ENCODE measurements at regions not wholly inside any gene's neighbourhood (a gene's known extent, or its start where the extent isn't known, plus 50 kb on each side); places are given as distances from the start of the nearest gene placed in this dataset.
"Not testable (repeated sequence)": the region's sequence is repeated elsewhere in the genome, so short reads cannot be mapped to it uniquely, and the experiment has no call there.

DNA sequence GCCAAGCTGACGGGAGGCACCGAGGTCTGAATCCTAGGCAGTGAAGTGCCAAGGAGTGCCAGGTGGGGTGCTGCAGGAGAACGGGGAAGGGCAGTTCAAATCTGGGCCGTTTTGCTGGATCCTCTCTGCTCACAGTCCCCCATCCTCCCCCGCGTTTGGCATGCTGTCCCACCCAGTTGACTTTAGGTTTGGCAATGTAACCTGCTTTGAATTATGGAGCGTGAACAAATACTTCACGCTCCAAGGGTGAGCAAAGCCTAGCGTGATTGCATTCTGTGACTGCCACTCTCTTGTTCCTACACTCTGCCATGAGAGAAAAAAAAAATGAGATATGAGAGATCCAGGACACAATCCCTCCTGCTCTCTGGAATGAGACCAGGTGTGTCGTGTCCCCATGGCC is 381.9 kb downstream of the ZNF516 start:
- DNase-seq: no peak

DNA sequence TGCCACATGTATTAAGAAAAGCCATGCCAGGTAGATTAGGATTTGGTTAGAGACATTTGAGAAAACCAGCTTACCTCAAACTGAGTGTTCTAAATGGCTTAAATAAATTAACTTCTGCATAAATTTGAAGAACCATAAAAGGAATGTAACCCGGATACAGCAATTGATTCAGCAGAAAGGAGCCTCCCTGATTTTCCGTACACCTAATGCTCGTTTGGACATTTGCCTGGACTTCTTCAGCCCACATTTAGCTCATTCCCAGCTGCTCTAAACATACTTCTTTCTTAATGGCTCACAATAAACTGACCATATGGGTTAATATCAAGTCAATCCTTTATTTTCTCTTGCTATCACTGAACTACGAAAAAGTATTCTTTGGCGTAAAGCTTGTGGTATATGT is 392.4 kb downstream of the ZNF516 start:
- no peak for DNase-seq

DNA sequence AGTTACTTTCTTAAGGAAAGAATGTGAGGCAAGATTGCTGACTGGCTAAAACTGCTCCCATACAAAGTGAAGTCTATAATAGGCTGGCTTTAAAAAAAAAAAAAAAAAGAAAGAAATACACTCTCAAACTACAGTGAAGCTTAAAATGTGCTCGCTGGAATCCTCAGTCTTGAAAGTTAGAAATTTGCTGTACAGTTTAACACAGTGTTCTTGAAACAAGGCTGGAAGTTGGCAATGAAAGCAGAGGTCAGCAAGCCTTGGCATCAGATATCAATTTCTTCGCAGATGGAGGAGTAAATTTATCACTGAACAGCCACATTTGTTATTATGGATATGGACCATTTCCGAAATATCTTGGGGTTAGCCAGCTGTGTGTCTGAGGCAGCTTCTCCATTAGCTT is 392.9 kb downstream of the ZNF516 start:
- no peak for DNase-seq

DNA sequence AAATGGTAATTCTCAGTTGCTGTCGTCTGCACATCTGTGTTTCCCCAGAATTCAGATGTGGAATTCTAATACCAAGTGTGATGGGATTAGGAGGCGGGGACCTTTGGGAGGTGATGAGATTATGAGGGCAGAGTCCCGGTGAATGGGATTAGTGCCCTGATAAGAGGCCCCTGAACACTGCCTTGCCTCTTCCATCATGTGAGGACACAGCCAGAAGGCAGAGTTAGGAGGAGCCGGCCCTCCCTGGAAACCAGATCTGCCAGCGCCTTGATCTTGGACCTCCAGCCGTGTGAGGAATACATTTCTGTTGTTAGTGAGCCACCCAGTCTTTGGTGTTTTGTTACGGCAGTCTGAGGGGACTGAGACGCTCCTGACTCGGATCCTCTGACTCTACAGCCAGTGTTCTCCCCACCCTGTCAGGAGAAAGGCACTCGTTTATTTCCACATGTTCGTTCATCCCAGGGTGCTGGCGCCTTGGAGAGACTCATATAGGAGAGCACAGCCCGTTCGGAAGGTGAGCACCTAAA is 395.0 kb downstream of the ZNF516 start:
- DNase-seq: no peak

DNA sequence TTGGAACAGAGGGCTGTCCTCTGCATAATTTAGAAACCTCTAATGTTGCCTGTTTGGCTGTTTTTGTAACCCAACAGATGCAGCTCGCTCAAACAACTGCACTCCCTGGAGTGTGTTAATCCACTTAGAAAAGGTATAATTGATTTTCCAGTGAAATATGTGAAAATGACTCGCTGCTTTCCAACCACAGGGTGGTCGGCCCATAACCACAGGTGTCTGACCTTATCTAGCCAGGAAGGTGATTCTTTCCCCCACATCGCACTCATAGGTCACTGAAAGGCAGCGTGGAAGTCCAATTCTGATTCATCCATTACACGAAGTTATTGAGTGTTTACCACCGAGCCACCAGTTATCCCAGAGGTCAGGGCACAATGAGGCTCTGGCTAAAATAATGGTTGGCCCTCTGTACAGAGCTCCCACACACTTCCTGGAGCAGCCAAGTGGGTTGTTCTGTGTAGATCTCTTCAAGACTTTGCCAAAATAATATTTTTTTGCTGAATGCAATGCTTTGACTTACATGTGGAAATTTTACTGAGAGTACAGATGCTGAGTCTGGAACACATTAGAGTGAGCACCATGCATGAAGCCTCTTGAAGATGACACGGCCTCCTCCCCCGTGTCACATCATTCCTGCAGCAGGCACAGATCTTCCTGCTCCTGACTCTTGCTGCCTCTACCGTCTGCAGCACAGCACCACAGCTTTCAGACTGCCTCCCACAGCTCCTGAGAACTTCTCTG is 396.2 kb downstream of the ZNF516 start:
- DNase-seq: no peak

DNA sequence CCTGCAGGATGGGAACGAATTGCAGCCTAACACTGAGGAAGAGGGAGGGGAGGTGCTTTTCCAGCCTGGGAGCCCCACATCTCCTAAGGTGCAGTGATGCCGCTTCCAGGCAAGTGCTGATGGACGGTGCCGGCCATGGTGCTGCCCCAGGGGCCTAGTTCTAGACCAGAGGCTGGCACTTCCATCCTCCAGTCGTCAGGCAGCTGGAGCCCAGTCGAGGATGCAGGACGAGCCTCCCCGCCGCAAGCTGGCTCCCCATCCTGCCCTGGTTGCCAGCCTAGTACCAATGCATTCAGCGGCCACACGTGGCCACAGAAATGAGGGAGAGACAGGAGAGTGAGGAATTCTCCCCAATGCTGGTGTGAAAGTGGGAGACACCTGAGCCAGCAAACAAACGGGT is 413.5 kb downstream of the ZNF516 start:
- no peak for DNase-seq

GRCh38 chr18:76080430-76080829 is 414.6 kb downstream of the ZNF516 start:
- no peak for DNase-seq

GRCh38 chr18:76075777-76076176 is 419.3 kb downstream of the ZNF516 start:
- DNase-seq: no peak

GRCh38 chr18:76064998-76065397 is 430.0 kb downstream of the ZNF516 start:
- no peak for DNase-seq

DNA sequence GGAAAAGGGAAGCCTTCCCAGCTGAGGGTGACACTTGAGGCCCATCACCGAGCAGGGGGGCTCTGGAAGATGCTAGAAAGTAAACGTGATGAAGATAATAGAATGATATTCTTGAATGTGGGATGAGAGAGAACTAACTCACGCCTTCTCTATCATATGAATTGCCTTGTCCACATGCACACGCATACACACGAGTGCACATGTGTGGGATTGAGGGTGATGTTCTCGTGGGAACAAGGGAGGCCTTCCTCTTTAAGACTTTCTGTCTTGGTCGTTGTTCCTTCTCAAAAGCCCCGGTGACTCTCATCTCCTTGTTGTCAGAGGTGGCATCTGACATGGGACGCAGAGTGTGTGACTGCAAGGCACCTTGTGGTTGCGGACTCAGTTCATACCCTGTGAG is 436.9 kb downstream of the ZNF516 start:
- DNase-seq: no peak

DNA sequence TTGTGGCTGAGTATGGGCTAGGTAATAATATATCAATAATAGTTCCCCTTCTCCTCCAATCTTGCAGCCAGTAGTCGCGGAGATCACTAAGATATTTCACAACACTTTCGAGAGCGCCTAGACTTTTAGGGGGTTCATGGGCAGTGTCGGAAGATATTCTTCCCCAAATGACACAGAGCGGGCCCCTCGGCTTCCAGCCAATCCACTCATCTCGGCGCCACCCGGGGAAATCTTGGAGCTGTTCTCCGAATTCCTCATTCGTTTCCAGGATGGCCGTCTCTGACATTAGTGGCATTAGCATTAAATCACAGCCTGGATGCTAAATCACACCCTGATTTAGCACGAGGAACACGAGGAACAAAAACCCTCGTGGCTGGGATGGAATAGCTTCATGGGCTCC is 437.7 kb downstream of the ZNF516 start:
- no peak for DNase-seq

DNA sequence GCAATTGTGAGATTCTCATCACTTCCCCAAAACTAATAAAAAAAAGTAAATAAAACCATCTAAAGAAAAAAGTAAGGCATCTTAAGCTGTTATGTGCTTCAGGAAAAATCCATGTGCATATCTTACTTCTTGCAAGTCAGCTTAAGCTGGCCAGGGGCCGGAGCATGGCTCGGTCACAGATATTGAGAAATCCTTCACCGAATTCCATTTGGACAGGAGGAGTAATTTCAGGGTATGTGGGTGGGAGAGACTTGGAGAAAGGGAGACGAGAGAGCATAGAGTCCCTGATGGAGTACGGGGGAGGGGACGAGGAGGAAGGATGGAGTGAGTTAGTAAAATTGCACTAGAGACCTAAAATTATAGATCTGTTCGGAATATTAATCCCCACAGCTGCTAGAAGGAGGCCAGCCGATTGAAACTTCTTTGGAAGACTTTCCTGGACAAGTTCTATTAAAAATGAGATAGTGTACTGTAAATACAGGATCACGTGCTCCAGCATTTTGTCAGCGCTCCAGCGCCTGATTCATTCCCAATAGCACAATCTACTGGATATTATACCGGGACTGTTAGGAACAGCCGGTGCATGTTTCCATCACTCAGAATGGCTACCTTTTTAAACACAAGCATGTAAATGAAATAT is 438.5 kb downstream of the ZNF516 start:
- DNase-seq: no peak

DNA sequence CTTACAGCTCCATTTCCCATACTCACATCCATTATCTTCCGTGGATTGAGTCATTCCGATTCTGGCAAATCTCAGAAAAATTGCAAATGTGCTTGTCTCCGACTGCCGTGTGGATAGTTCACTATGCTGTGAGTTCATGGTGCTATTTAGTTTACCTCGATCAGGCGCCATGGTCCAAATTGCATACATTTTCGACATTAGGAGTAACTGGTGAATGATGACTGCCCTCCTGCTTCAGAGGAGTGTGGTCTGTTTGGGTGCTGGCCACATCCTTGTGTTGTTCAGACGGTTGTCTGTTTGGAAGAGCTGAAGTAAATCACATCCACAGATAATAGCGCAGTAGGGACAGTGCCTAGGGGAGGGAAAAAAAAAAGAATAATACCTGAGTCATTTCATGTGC is 439.5 kb downstream of the ZNF516 start:
- DNase-seq: no peak

DNA sequence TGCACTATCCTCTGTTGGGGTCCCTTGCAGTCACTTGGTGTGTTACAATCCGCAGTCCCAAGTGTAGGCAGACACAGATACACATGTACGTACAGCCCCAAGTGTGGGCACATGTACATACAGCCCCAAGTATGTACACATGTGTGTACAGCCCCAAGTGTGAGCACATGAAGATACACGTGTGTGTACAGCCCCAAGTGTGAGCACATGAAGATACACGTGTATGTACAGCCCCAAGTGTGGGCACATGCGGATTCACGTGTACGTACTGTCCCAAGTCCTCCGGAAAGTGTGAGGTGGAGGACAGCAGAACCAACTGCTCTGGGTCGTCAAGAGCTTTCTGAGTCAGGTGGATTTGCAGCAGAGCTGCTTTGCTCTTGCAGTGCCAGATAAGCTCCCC is 440.0 kb downstream of the ZNF516 start:
- no peak for DNase-seq

- no peak for DNase-seq
Measured at GRCh38 chr18:76054156-76054555, 440.9 kb downstream of the ZNF516 start.

DNA sequence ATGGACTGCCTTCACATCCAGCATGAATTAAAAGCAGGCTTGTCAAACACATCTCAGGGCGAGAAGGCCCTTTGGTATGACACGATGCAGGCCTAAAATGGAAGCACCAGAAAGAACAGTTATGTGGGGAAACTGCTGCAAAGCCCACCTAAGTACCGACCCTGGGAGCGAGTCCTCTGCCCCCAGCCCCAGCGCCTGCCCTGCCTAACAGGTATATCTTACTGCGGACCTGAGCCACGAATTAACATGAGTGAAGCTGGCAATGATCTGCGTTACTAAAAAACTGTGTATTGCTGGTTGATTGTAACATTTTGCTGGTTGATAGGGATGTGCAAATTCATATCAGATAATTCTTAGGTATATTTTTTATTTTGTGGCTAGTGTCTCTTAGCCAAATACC is 441.5 kb downstream of the ZNF516 start:
- no peak for DNase-seq

- DNase-seq: no peak
Measured at GRCh38 chr18:76052227-76052595, 442.8 kb downstream of the ZNF516 start.

DNA sequence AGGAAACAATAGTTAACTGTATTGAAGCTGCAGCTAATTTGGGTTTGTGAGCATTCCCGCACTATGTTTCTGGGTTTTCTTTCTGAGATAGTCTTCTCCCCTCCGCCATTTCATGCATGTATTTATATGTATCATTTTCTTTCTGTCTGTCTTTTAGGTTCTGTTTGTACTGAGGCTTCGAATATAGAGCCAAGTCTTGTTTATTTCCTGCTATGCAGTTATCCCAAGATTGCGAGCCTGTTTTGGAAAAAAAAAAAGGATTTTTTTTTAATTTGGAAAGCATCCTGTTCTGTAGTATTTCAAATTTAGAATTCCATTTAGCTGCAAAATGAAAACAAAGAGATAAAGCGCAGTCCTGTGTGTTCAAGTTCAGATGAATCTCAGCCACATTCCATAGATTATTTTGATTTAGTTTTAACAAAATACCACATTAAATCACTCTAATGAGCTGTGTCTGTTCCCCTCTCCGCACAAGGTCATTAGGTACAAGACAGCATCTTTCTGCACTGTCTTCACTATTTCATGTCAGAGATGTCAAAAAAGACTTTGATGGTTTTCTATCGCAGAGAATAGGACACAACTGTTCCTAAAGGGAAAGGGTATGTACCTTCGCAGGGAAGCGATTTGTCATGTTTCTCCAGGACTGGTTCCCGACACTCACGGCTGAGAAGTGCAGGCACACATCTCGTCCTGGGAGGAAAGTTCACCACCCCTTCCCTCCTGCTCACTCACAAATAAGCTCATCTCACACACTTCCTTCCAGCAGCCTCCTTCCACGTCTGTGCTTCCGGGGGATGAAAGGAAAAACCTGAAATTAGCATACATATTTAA is 443.4 kb downstream of the ZNF516 start:
- no peak for DNase-seq

DNA sequence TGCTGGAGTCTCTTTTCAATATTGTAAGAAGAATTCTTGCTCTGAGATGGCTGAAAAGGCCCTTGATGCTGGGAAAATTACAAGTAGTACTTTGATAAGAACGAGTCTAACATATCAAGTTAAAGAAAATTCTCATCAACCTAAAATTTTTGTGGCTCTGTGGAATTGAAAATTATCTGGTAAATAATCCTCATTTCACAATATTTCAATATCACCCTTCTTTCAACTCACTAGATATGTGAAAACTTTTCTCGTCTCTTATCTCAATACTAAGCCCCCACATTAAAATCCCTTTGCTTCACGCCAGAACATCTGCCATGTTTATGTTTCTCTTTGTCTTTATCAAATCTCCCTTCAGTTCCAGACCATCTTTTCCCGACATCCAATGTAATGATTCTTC is 448.8 kb downstream of the ZNF516 start:
- DNase-seq: no peak

DNA sequence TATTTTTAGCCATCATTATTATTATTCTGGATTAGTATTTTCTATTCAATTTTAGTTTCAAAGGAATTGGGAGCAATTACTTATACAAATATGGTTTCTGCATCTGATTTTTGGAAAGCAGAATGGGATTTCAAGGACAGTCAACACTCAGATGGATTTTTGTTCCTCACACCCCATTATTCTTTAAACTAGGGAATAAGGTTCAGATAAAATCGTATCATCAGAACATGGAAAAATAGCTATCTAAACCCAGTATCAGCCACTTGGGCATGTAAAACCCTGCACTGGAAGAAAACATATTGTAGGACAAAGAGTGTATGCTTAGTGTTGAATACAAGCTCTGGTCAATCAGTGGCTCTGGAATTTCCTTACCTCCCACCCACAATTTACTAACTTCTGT is 452.5 kb downstream of the ZNF516 start:
- no peak for DNase-seq

DNA sequence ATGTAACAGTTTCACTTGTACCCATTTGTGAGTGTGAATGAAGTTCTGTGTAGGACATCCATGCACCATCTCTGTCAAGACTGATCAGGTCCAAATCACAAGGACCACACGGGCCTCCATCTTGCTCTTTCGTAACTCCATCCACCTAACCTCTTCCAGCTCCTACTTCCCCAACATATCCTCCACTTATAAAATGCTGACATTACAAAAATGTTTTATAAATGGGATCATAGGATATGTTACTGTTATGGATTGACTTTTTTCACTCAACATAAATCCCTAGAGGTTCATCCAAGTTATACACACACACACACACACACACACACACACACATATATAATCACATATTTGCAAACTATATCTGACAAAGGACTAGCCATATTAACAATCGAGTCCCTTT is 476.8 kb downstream of the ZNF516 start:
- no peak for DNase-seq

DNA sequence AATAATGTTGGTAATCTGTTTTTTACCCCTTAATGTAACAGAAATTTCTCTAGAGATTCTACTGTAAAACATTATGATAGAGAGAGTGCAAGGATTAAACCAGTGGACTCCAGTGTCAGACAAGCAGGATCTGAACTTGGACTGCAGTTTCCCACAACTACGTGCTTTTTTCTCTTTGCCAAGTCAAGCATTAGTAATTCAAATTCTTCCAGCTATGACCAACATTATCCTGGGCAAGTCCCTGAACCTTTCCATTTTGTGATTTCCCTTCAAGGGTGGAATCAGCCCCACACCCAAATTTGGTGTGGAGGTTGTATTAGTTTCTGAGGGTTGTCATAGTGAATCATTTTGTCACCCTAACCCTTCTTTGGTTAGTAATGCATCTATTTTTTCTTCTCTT is 482.0 kb downstream of the ZNF516 start:
- no peak for DNase-seq

- DNase-seq: no peak
Measured at GRCh38 chr18:76005632-76006208, 489.3 kb downstream of the ZNF516 start.

GRCh38 chr18:75987913-75988312 is 507.1 kb downstream of the ZNF516 start:
- DNase-seq: not testable (repeated sequence)

Measured in kidney glomerular epithelial cell (primary cell).